ENCODE measurements at regions not wholly inside any gene's neighbourhood (a gene's known extent, or its start where the extent isn't known, plus 50 kb on each side); places are given as distances from the start of the nearest gene placed in this dataset.

GRCh38 chr19:31600731-31601295 lies 251.6 kb upstream of the TSHZ3 start:
- H3K9ac ChIP-seq (ENCODE audit: low read length) = no peak overlapping the region
- H3K14ac ChIP-seq (ENCODE audit: low read length) = no peak overlapping the region
- H3K79me1 ChIP-seq (ENCODE audit: low read length) = no peaks in the 10 kb centered on the region
- no peak overlapping the region for H3K4ac ChIP-seq (ENCODE audit: low read depth, low read length)
- H3K79me2 ChIP-seq (ENCODE audit: control insufficient read depth, insufficient read depth, low read length, poor library complexity) = no peaks in the 10 kb centered on the region
- H2AFZ ChIP-seq (ENCODE audit: insufficient read depth, low read length, poor library complexity) = no peak overlapping the region
- H3K4me1 ChIP-seq (ENCODE audit: control insufficient read depth in 1 of 2, insufficient read depth in 2 of 2, low read length in 2 of 2) = no peaks in the 10 kb centered on the region
- H2BK12ac ChIP-seq (ENCODE audit: low read length) = no peak overlapping the region
- DNase-seq = no peak
- no peak overlapping the region for H3K18ac ChIP-seq (ENCODE audit: low read length)
- no peak overlapping the region for H3K27ac ChIP-seq (ENCODE audit: low read depth, low read length)
- H3K4me3 ChIP-seq (ENCODE audit: low read depth, low read length) = no peak overlapping the region
- no peak overlapping the region for H4K8ac ChIP-seq (ENCODE audit: low read depth, low read length)
- no peak overlapping the region for H2BK5ac ChIP-seq (ENCODE audit: low read depth, low read length, poor library complexity)
- H4K12ac ChIP-seq (ENCODE audit: low read depth, low read length) = no peak overlapping the region
- H4K91ac ChIP-seq (ENCODE audit: low read depth, low read length) = no peak overlapping the region
- no peak overlapping the region for H3K23ac ChIP-seq (ENCODE audit: low read length)
- H3K9me3 ChIP-seq (ENCODE audit: insufficient read depth, low read depth, low read length) = peaks cover 3% of the 10 kb centered on the region
- no peaks in the 10 kb centered on the region for H3K36me3 ChIP-seq (ENCODE audit: control insufficient read depth in 1 of 2, insufficient read depth in 2 of 2, low read length in 2 of 2)
- H3K27me3 ChIP-seq (ENCODE audit: insufficient read depth, low read length) = no peaks in the 10 kb centered on the region
- no CpG with 5 or more reads among the region's 11 CpGs for WGBS (ENCODE audit: extremely low coverage, insufficient coverage, insufficient read length)
- no peak overlapping the region for H3K4me2 ChIP-seq (ENCODE audit: low read length)
- H2AK5ac ChIP-seq (ENCODE audit: low read length) = no peak overlapping the region
- H2BK120ac ChIP-seq (ENCODE audit: insufficient read depth, low read length, poor library complexity) = no peak overlapping the region

- no peak overlapping the region for H3K14ac ChIP-seq (ENCODE audit: low read length)
- no peaks in the 10 kb centered on the region for H3K79me2 ChIP-seq (ENCODE audit: control insufficient read depth, insufficient read depth, low read length, poor library complexity)
- H3K4me1 ChIP-seq (ENCODE audit: control insufficient read depth in 1 of 2, insufficient read depth in 2 of 2, low read length in 2 of 2) = no peaks in the 10 kb centered on the region
- peak overlapping the region; percentile 7 for H3K9ac ChIP-seq (ENCODE audit: low read length)
- no peak overlapping the region for H3K18ac ChIP-seq (ENCODE audit: low read length)
- H4K91ac ChIP-seq (ENCODE audit: low read depth, low read length) = no peak overlapping the region
- no peaks in the 10 kb centered on the region for H3K27me3 ChIP-seq (ENCODE audit: insufficient read depth, low read length)
- no peak overlapping the region for H3K4ac ChIP-seq (ENCODE audit: low read depth, low read length)
- H3K4me3 ChIP-seq (ENCODE audit: low read depth, low read length) = no peak overlapping the region
- no CpG with 5 or more reads among the region's 9 CpGs for WGBS (ENCODE audit: extremely low coverage, insufficient coverage, insufficient read length)
- H4K8ac ChIP-seq (ENCODE audit: low read depth, low read length) = no peak overlapping the region
- no peaks in the 10 kb centered on the region for H3K36me3 ChIP-seq (ENCODE audit: control insufficient read depth in 1 of 2, insufficient read depth in 2 of 2, low read length in 2 of 2)
- H3K9me3 ChIP-seq (ENCODE audit: insufficient read depth, low read depth, low read length) = peaks cover 3% of the 10 kb centered on the region
- no peak overlapping the region for H3K23ac ChIP-seq (ENCODE audit: low read length)
- H3K4me2 ChIP-seq (ENCODE audit: low read length) = no peak overlapping the region
- no peak for DNase-seq
- H2BK5ac ChIP-seq (ENCODE audit: low read depth, low read length, poor library complexity) = no peak overlapping the region
- H2AFZ ChIP-seq (ENCODE audit: insufficient read depth, low read length, poor library complexity) = no peak overlapping the region
- H2BK120ac ChIP-seq (ENCODE audit: insufficient read depth, low read length, poor library complexity) = no peak overlapping the region
- no peak overlapping the region for H2BK12ac ChIP-seq (ENCODE audit: low read length)
- no peak overlapping the region for H4K12ac ChIP-seq (ENCODE audit: low read depth, low read length)
- H3K27ac ChIP-seq (ENCODE audit: low read depth, low read length) = no peak overlapping the region
- H3K79me1 ChIP-seq (ENCODE audit: low read length) = no peaks in the 10 kb centered on the region
- no peak overlapping the region for H2AK5ac ChIP-seq (ENCODE audit: low read length)
Observed at GRCh38 chr19:31601855-31602254, 252.6 kb upstream of the TSHZ3 start.

GRCh38 chr19:31602548-31602947 lies 253.3 kb upstream of the TSHZ3 start:
- no CpG with 5 or more reads among the region's 4 CpGs for WGBS (ENCODE audit: extremely low coverage, insufficient coverage, insufficient read length)
- no peak overlapping the region for H3K23ac ChIP-seq (ENCODE audit: low read length)
- no peak overlapping the region for H3K27ac ChIP-seq (ENCODE audit: low read depth, low read length)
- H4K8ac ChIP-seq (ENCODE audit: low read depth, low read length) = no peak overlapping the region
- no peak overlapping the region for H3K14ac ChIP-seq (ENCODE audit: low read length)
- H2AFZ ChIP-seq (ENCODE audit: insufficient read depth, low read length, poor library complexity) = no peak overlapping the region
- H3K27me3 ChIP-seq (ENCODE audit: insufficient read depth, low read length) = no peaks in the 10 kb centered on the region
- no peaks in the 10 kb centered on the region for H3K4me1 ChIP-seq (ENCODE audit: control insufficient read depth in 1 of 2, insufficient read depth in 2 of 2, low read length in 2 of 2)
- H3K4ac ChIP-seq (ENCODE audit: low read depth, low read length) = no peak overlapping the region
- H3K79me2 ChIP-seq (ENCODE audit: control insufficient read depth, insufficient read depth, low read length, poor library complexity) = no peaks in the 10 kb centered on the region
- no peaks in the 10 kb centered on the region for H3K36me3 ChIP-seq (ENCODE audit: control insufficient read depth in 1 of 2, insufficient read depth in 2 of 2, low read length in 2 of 2)
- H3K9ac ChIP-seq (ENCODE audit: low read length) = no peak overlapping the region
- no peak overlapping the region for H2AK5ac ChIP-seq (ENCODE audit: low read length)
- no peak overlapping the region for H3K4me3 ChIP-seq (ENCODE audit: low read depth, low read length)
- H3K9me3 ChIP-seq (ENCODE audit: insufficient read depth, low read depth, low read length) = peaks cover 3% of the 10 kb centered on the region
- H2BK12ac ChIP-seq (ENCODE audit: low read length) = no peak overlapping the region
- H4K91ac ChIP-seq (ENCODE audit: low read depth, low read length) = no peak overlapping the region
- no peak overlapping the region for H2BK5ac ChIP-seq (ENCODE audit: low read depth, low read length, poor library complexity)
- H3K79me1 ChIP-seq (ENCODE audit: low read length) = no peaks in the 10 kb centered on the region
- no peak overlapping the region for H3K4me2 ChIP-seq (ENCODE audit: low read length)
- DNase-seq = no peak
- no peak overlapping the region for H4K12ac ChIP-seq (ENCODE audit: low read depth, low read length)
- H3K18ac ChIP-seq (ENCODE audit: low read length) = no peak overlapping the region
- H2BK120ac ChIP-seq (ENCODE audit: insufficient read depth, low read length, poor library complexity) = no peak overlapping the region

GRCh38 chr19:31604493-31605040 lies 255.3 kb upstream of the TSHZ3 start:
- Histone ChIP-seq H3K4me2 (ENCODE audit: low read length) (no peak overlapping the region), H3K9ac (ENCODE audit: low read length) (no peak overlapping the region), H3K18ac (ENCODE audit: low read length) (no peak overlapping the region), H3K4ac (ENCODE audit: low read depth, low read length) (no peak overlapping the region), H3K27ac (ENCODE audit: low read depth, low read length) (no peak overlapping the region), H2BK12ac (ENCODE audit: low read length) (no peak overlapping the region), H4K12ac (ENCODE audit: low read depth, low read length) (no peak overlapping the region), H4K91ac (ENCODE audit: low read depth, low read length) (no peak overlapping the region), H2BK120ac (ENCODE audit: insufficient read depth, low read length, poor library complexity) (no peak overlapping the region), H2BK5ac (ENCODE audit: low read depth, low read length, poor library complexity) (no peak overlapping the region), H3K79me1 (ENCODE audit: low read length) (no peaks in the 10 kb centered on the region), H4K8ac (ENCODE audit: low read depth, low read length) (no peak overlapping the region), H3K14ac (ENCODE audit: low read length) (no peak overlapping the region), H3K23ac (ENCODE audit: low read length) (no peak overlapping the region), H3K79me2 (ENCODE audit: control insufficient read depth, insufficient read depth, low read length, poor library complexity) (no peaks in the 10 kb centered on the region), H3K4me3 (ENCODE audit: low read depth, low read length) (no peak overlapping the region), H2AFZ (ENCODE audit: insufficient read depth, low read length, poor library complexity) (no peak overlapping the region), H3K36me3 (ENCODE audit: control insufficient read depth in 1 of 2, insufficient read depth in 2 of 2, low read length in 2 of 2) (no peaks in the 10 kb centered on the region), H3K4me1 (ENCODE audit: control insufficient read depth in 1 of 2, insufficient read depth in 2 of 2, low read length in 2 of 2) (no peaks in the 10 kb centered on the region), H3K9me3 (ENCODE audit: insufficient read depth, low read depth, low read length) (peaks cover 2% of the 10 kb centered on the region), H2AK5ac (ENCODE audit: low read length) (no peak overlapping the region), H3K27me3 (ENCODE audit: insufficient read depth, low read length) (no peaks in the 10 kb centered on the region)
- no peak for DNase-seq
- no CpG with 5 or more reads among the region's 10 CpGs for WGBS (ENCODE audit: extremely low coverage, insufficient coverage, insufficient read length)
